Neuronal stem cell (in vitro differentiated cells): ENCODE measurements at regions not wholly inside any gene's neighbourhood (a gene's known extent, or its start where the extent isn't known, plus 50 kb on each side); places are given as distances from the start of the nearest gene placed in this dataset.

Source experiments
- DNase-seq: peaks from one replicate; pipeline ENCODE4 v3.0.0-alpha.2; 2013; ENCODE audit warnings: low spot score
- H2AFZ ChIP-seq: one replicate; pipeline ENCODE4 v1.6.1; 2013; ENCODE audit warnings: mild to moderate bottlenecking, low read length, inconsistent platforms
- H2AK5ac ChIP-seq: 2 replicates; pipeline ENCODE4 v1.6.1; 2013; ENCODE audit warnings: low read depth, mild to moderate bottlenecking, inconsistent platforms, low read length, moderate library complexity, mixed read lengths
- H2BK120ac ChIP-seq: 2 replicates; pipeline ENCODE4 v1.6.1; 2013; ENCODE audit warnings: low read depth, mild to moderate bottlenecking, inconsistent platforms, low read length, moderate library complexity, mixed read lengths
- H2BK12ac ChIP-seq: one replicate; pipeline ENCODE4 v1.6.1; 2013; ENCODE audit warnings: low read length, inconsistent platforms
- H2BK15ac ChIP-seq: 2 replicates; pipeline ENCODE4 v1.6.1; 2013; ENCODE audit warnings: mild to moderate bottlenecking, low read length, inconsistent platforms, mixed read lengths
- H2BK5ac ChIP-seq: one replicate; pipeline ENCODE4 v1.6.1; 2013; ENCODE audit warnings: inconsistent platforms, mild to moderate bottlenecking, low read length, moderate library complexity
- H3K14ac ChIP-seq: one replicate; pipeline ENCODE4 v1.6.1; 2013; ENCODE audit warnings: low read length, inconsistent platforms
- H3K18ac ChIP-seq: 2 replicates; pipeline ENCODE4 v1.6.1; 2013; ENCODE audit warnings: low read length, inconsistent platforms
- H3K23ac ChIP-seq: 2 replicates; pipeline ENCODE4 v1.6.1; 2013; ENCODE audit warnings: low read depth, mild to moderate bottlenecking, mixed read lengths, low read length, inconsistent platforms; ENCODE audit not compliant: poor library complexity
- H3K27ac ChIP-seq: replicated peaks from 3 replicates; pipeline ENCODE4 v1.5.1; 2013; ENCODE audit warnings: low read length, inconsistent platforms
- H3K27me3 ChIP-seq, 3 experiments: 2 replicates each; pipeline ENCODE4 v1.6.1; 2013; ENCODE audit warnings: low read length in 3 of 3, mild to moderate bottlenecking in 2 of 3, inconsistent platforms in 1 of 3, low read depth in 1 of 3, mixed read lengths in 1 of 3, moderate library complexity in 1 of 3; ENCODE audit not compliant: control insufficient read depth in 3 of 3, insufficient read depth in 3 of 3
- H3K36me3 ChIP-seq, 2 donors: replicated peaks in 1 of 2; 2 replicates each; pipeline ENCODE4 v1.6.1; 2013; ENCODE audit warnings: low read length in 2 of 2; ENCODE audit not compliant: control insufficient read depth in 2 of 2, insufficient read depth in 2 of 2
- H3K4ac ChIP-seq: 2 replicates; pipeline ENCODE4 v1.6.1; 2013; ENCODE audit warnings: inconsistent platforms, mild to moderate bottlenecking, low read length, moderate library complexity
- H3K4me1 ChIP-seq, 2 donors: 1 replicate in 1 of 2; 2 replicates in 1 of 2; pipeline ENCODE4 v1.6.1; 2013; ENCODE audit warnings: low read length in 2 of 2, low read depth in 1 of 2; ENCODE audit not compliant: control insufficient read depth in 2 of 2, insufficient read depth in 1 of 2
- H3K4me2 ChIP-seq: one replicate; pipeline ENCODE4 v1.6.1; 2013; ENCODE audit warnings: mild to moderate bottlenecking, low read length, inconsistent platforms; ENCODE audit not compliant: insufficient read depth, poor library complexity, severe bottlenecking
- H3K4me3 ChIP-seq, 2 donors: 2 replicates each; pipeline ENCODE4 v1.5.1; 2013; ENCODE audit warnings: low read length in 2 of 2, mild to moderate bottlenecking in 2 of 2, inconsistent platforms in 1 of 2, moderate library complexity in 1 of 2
- H3K79me1 ChIP-seq: one replicate; pipeline ENCODE4 v1.6.1; 2013; ENCODE audit warnings: low read depth, mild to moderate bottlenecking, inconsistent platforms, low read length, moderate library complexity
- H3K9ac ChIP-seq: one replicate; pipeline ENCODE4 v1.6.1; 2013; ENCODE audit warnings: mild to moderate bottlenecking, low read depth, low read length, inconsistent platforms; ENCODE audit not compliant: poor library complexity
- H3K9me3 ChIP-seq, 2 donors: replicated peaks in 1 of 2; 2 replicates each; pipeline versions ENCODE3 to v1.6.1; 2013; ENCODE audit warnings: low read length in 2 of 2, mild to moderate bottlenecking in 2 of 2, inconsistent platforms in 1 of 2, low read depth in 1 of 2, mixed read lengths in 1 of 2, moderate library complexity in 1 of 2; ENCODE audit not compliant: control insufficient read depth in 2 of 2, insufficient read depth in 1 of 2
- H4K8ac ChIP-seq: one replicate; pipeline ENCODE4 v1.6.1; 2013; ENCODE audit warnings: low read depth, mild to moderate bottlenecking, inconsistent platforms, low read length, moderate library complexity
- H4K91ac ChIP-seq: one replicate; pipeline ENCODE4 v1.6.1; 2013; ENCODE audit warnings: low read length, low read depth, mild to moderate bottlenecking, inconsistent platforms; ENCODE audit not compliant: poor library complexity
- WGBS, 2 donors: extraction: QIAGEN DNeasy Blood & Tissue Kit; methylation state at CpG; one replicate each; pipeline ENCODE4 v1.1.7; 2013; ENCODE audit warnings: missing lambda C conversion rate in 2 of 2, mixed read lengths in 1 of 2; ENCODE audit not compliant: insufficient read length in 2 of 2, insufficient replicate concordance in 1 of 2; ENCODE audit errors: extremely low coverage in 2 of 2; 5-methylcytosine and 5-hydroxymethylcytosine counted together

GRCh38 chr15:31228011-31228484, 98.6 kb upstream of the KLF13 start:
- H3K9ac ChIP-seq, result no peak overlapping the region
- no peak overlapping the region for H2BK5ac ChIP-seq
- no peak overlapping the region for H4K91ac ChIP-seq
- no peak overlapping the region for H3K4me3 ChIP-seq
- no peak overlapping the region for H2AFZ ChIP-seq
- WGBS, 2 donors, result no CpG with 5 or more reads among the region's 7 CpGs
- H2BK120ac ChIP-seq, result no peak overlapping the region
- H3K4me1 ChIP-seq, result peaks cover 0 to 3% of the 10 kb centered on the region in 2 donors
- H3K4me2 ChIP-seq, result no peak overlapping the region
- no peak overlapping the region for H3K27ac ChIP-seq
- peaks cover 0 to 3% of the 10 kb centered on the region in 2 donors for H3K9me3 ChIP-seq
- H2BK15ac ChIP-seq, result no peak overlapping the region
- no peak for DNase-seq
- no peak overlapping the region for H2BK12ac ChIP-seq
- H2AK5ac ChIP-seq, result no peak overlapping the region
- no peak overlapping the region for H4K8ac ChIP-seq
- H3K36me3 ChIP-seq, result no peaks in the 10 kb centered on the region
- peaks cover 3% of the 10 kb centered on the region for H3K79me1 ChIP-seq
- H3K4ac ChIP-seq, result no peak overlapping the region
- H3K27me3 ChIP-seq, result peaks cover 0 to 2% (median 2%) of the 10 kb centered on the region in 3 experiments
- no peak overlapping the region for H3K23ac ChIP-seq
- H3K14ac ChIP-seq, result no peak overlapping the region
- no peak overlapping the region for H3K18ac ChIP-seq

DNA sequence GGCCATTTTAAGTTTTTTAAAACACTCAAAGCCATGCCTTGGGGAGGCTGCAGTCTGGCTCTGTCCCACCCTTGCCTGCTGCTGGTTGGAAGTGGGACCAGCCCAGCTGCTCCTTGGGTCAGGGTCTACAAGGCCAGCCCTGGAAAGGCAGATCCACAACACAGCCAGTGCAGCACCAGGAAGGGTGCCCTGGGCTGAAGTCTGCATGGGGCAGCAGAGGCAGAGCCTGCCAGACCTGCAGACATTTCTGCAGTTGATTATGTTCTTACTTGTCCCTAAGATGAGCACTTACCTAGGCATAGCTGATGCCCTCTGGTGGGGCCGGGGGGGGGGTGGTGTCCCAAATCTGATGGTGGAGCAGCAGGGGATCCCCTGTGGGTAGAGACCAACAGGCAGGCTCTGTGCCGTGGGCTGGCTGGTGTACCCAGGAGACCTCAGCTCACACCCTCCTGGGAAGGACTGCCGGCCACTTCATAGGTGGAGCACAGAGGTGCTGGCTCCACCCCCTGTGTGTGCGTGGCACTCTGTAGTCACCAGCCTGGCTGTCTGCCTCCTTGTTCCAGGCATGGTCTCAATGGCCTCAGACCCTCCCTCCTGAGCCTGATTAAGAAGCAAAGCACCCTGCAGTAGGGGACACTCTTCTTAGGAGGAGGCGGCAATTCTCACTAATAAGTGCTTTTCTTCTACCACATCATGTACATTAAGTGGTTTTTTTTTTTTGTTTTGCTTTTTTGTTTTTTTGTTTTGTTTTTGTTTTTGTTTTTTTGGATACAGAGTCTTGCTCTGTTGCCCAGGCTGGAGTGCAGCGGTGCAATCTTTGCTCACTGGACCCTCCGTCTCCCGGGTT, 97.4 kb upstream of the KLF13 start:
- peak overlapping the region; percentile 92 for H3K18ac ChIP-seq
- no peak overlapping the region for H3K4ac ChIP-seq
- peak overlapping the region; percentile 76 for H3K14ac ChIP-seq
- H3K27ac ChIP-seq, result no peak overlapping the region
- peak overlapping the region; percentile 16 for H2BK12ac ChIP-seq
- H3K27me3 ChIP-seq, result peaks cover 0 to under 1% (median 0%) of the 10 kb centered on the region in 3 experiments
- WGBS, 2 donors, result no CpG with 5 or more reads among the region's 8 CpGs
- H3K23ac ChIP-seq, result peak overlapping the region; percentile 74
- no peak overlapping the region for H2AFZ ChIP-seq
- H4K8ac ChIP-seq, result no peak overlapping the region
- no peak for DNase-seq
- no peaks in the 10 kb centered on the region for H3K4me1 ChIP-seq
- no peak overlapping the region for H3K9ac ChIP-seq
- H3K36me3 ChIP-seq, result no peaks in the 10 kb centered on the region
- peak overlapping the region; percentile 43 for H2AK5ac ChIP-seq
- no peak overlapping the region for H4K91ac ChIP-seq
- no peak overlapping the region for H2BK120ac ChIP-seq
- H3K9me3 ChIP-seq, result peaks cover 0 to 3% of the 10 kb centered on the region in 2 donors
- peaks cover 3% of the 10 kb centered on the region for H3K79me1 ChIP-seq
- no peak overlapping the region for H2BK5ac ChIP-seq
- H3K4me3 ChIP-seq, result no peak overlapping the region
- H3K4me2 ChIP-seq, result no peak overlapping the region
- H2BK15ac ChIP-seq, result peak overlapping the region; percentile 87

- H3K27ac ChIP-seq, result no peak overlapping the region
- H2AFZ ChIP-seq, result no peak overlapping the region
- H3K79me1 ChIP-seq, result peaks cover 1% of the 10 kb centered on the region
- H3K9ac ChIP-seq, result no peak overlapping the region
- H3K9me3 ChIP-seq, result no peaks in the 10 kb centered on the region
- peak overlapping the region; percentile 11 for H3K18ac ChIP-seq
- no peak overlapping the region for H2AK5ac ChIP-seq
- no peak overlapping the region for H3K4ac ChIP-seq
- H3K27me3 ChIP-seq, result no peaks in the 10 kb centered on the region
- DNase-seq, result no peak
- no peak overlapping the region for H2BK120ac ChIP-seq
- H2BK12ac ChIP-seq, result no peak overlapping the region
- no peaks in the 10 kb centered on the region for H3K36me3 ChIP-seq
- H4K8ac ChIP-seq, result no peak overlapping the region
- no peaks in the 10 kb centered on the region for H3K4me1 ChIP-seq
- no peak overlapping the region for H2BK15ac ChIP-seq
- H3K4me2 ChIP-seq, result no peak overlapping the region
- H3K14ac ChIP-seq, result no peak overlapping the region
- H3K23ac ChIP-seq, result no peak overlapping the region
- H4K91ac ChIP-seq, result no peak overlapping the region
- WGBS, 2 donors, result no CpG with 5 or more reads among the region's 6 CpGs
- H2BK5ac ChIP-seq, result no peak overlapping the region
- no peak overlapping the region for H3K4me3 ChIP-seq
Observed at GRCh38 chr15:31230630-31231485, 95.8 kb upstream of the KLF13 start.

DNA sequence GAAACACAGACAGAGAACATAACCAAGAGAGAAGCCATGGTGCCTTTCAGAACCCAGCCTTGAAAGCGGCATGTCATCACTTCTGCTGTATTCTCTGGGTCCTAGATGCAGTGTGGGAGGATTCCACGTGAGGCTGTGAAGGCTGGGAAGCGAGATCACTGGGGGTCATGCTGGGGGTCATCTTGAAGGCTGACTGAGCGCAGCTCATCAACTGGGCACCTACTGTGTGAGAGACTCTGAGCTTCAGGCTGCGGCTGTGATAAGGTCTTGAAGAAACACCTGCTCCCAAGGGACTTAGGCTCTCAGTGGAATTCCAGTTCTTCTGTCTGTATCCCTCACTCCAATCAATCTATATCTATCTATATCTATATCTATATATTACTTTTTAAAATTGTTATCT, 91.8 kb upstream of the KLF13 start:
- H2BK5ac ChIP-seq, result no peak overlapping the region
- no peak overlapping the region for H3K14ac ChIP-seq
- no peak overlapping the region for H2AFZ ChIP-seq
- no peak overlapping the region for H2BK12ac ChIP-seq
- no peak overlapping the region for H3K27ac ChIP-seq
- H3K4me1 ChIP-seq, result peaks cover 2 to 4% of the 10 kb centered on the region in 2 donors
- no peak overlapping the region for H4K8ac ChIP-seq
- H3K9me3 ChIP-seq, result no peaks in the 10 kb centered on the region
- no peak overlapping the region for H3K4me3 ChIP-seq
- no peaks in the 10 kb centered on the region for H3K36me3 ChIP-seq
- no peak overlapping the region for H3K4ac ChIP-seq
- no peak overlapping the region for H3K23ac ChIP-seq
- H3K4me2 ChIP-seq, result no peak overlapping the region
- no peak overlapping the region for H4K91ac ChIP-seq
- no peak for DNase-seq
- H2AK5ac ChIP-seq, result no peak overlapping the region
- no peak overlapping the region for H3K18ac ChIP-seq
- H2BK120ac ChIP-seq, result no peak overlapping the region
- H3K27me3 ChIP-seq, result no peaks in the 10 kb centered on the region
- H3K79me1 ChIP-seq, result no peaks in the 10 kb centered on the region
- no peak overlapping the region for H2BK15ac ChIP-seq
- H3K9ac ChIP-seq, result no peak overlapping the region
- WGBS, 2 donors, result no CpG with 5 or more reads among the region's 5 CpGs
